MM.1S (cell line): ENCODE measurements at regions not wholly inside any gene's neighbourhood (a gene's known extent, or its start where the extent isn't known, plus 50 kb on each side); places are given as distances from the start of the nearest gene placed in this dataset.

Experiments
- DNase-seq: peaks from one replicate; pipeline ENCODE4 v3.0.0-alpha.2; 2015
- H2AFZ ChIP-seq: fragments of 300-600 bp; sonication (generic); 2 replicates; pipeline ENCODE4 v1.6.0; 2016; ENCODE audit warnings: antibody characterized with exemption, low read length
- H3F3A ChIP-seq: fragments of 300-600 bp; sonication (generic); 2 replicates; pipeline ENCODE4 v1.6.1; 2016; ENCODE audit warnings: mild to moderate bottlenecking, antibody characterized with exemption, low read length, moderate library complexity, mixed read lengths; ENCODE audit not compliant: insufficient read depth
- H3K27ac ChIP-seq: fragments of 300-600 bp; sonication (generic); 2 replicates; pipeline ENCODE4 v1.5.1; 2016; ENCODE audit warnings: mild to moderate bottlenecking, low read length
- H3K27me3 ChIP-seq: fragments of 300-600 bp; sonication (generic); replicated peaks from 2 replicates; pipeline ENCODE4 v1.6.0; 2016; ENCODE audit warnings: low read length; ENCODE audit not compliant: insufficient read depth
- H3K36me3 ChIP-seq: fragments of 300-600 bp; sonication (generic); replicated peaks from 2 replicates; pipeline ENCODE4 v1.6.1; 2016; ENCODE audit warnings: mild to moderate bottlenecking, low read length, mixed read lengths; ENCODE audit not compliant: insufficient read depth
- H3K4me1 ChIP-seq: fragments of 300-600 bp; sonication (generic); 2 replicates; pipeline ENCODE4 v1.6.1; 2016; ENCODE audit warnings: low read length, mixed read lengths
- H3K4me2 ChIP-seq: fragments of 300-600 bp; sonication (generic); 2 replicates; pipeline ENCODE4 v1.6.0; 2016; ENCODE audit warnings: low read depth, low read length
- H3K4me3 ChIP-seq: fragments of 300-600 bp; sonication (generic); 2 replicates; pipeline ENCODE4 v1.5.1; 2016; ENCODE audit warnings: low read length, mixed read lengths
- H3K79me2 ChIP-seq: fragments of 300-600 bp; sonication (generic); 2 replicates; pipeline ENCODE4 v1.6.1; 2016; ENCODE audit warnings: mixed run types, low read length, mixed read lengths
- H3K9ac ChIP-seq: fragments of 300-600 bp; sonication (generic); 2 replicates; pipeline ENCODE4 v1.6.1; 2016; ENCODE audit warnings: low read length, mixed read lengths
- H3K9me2 ChIP-seq: fragments of 300-600 bp; sonication (generic); replicated peaks from 2 replicates; pipeline ENCODE4 v1.6.1; 2016; ENCODE audit warnings: mild to moderate bottlenecking, low read length, mixed read lengths; ENCODE audit not compliant: insufficient read depth
- H3K9me3 ChIP-seq: fragments of 300-600 bp; sonication (generic); replicated peaks from 2 replicates; pipeline ENCODE4 v1.6.1; 2016; ENCODE audit warnings: mild to moderate bottlenecking, low read length, mixed read lengths; ENCODE audit not compliant: insufficient read depth
- H4K20me1 ChIP-seq: fragments of 300-600 bp; sonication (generic); 2 replicates; pipeline ENCODE4 v1.6.1; 2016; ENCODE audit warnings: mild to moderate bottlenecking, low read length, moderate library complexity, mixed read lengths; ENCODE audit not compliant: insufficient read depth
- EZH2 ChIP-seq: fragments of 300-600 bp; sonication (generic); optimal IDR thresholded peaks from 2 replicates; pipeline ENCODE3; 2017; ENCODE audit warnings: low read depth, mild to moderate bottlenecking, antibody characterized with exemption, low read length, mixed read lengths
- EZH2phosphoT487 ChIP-seq: fragments of 300-600 bp; sonication (generic); IDR thresholded peaks from 2 replicates; pipeline ENCODE4 v1.6.1; 2018; ENCODE audit warnings: antibody characterized with exemption, low read length
- TF ChIP-seq, protein P1 (sequence below): fragments of 300-600 bp; sonication (generic); IDR thresholded peaks from 2 replicates; pipeline ENCODE4 v1.5.1; 2016; ENCODE audit warnings: antibody characterized with exemption, low read length, mixed read lengths

DNA sequence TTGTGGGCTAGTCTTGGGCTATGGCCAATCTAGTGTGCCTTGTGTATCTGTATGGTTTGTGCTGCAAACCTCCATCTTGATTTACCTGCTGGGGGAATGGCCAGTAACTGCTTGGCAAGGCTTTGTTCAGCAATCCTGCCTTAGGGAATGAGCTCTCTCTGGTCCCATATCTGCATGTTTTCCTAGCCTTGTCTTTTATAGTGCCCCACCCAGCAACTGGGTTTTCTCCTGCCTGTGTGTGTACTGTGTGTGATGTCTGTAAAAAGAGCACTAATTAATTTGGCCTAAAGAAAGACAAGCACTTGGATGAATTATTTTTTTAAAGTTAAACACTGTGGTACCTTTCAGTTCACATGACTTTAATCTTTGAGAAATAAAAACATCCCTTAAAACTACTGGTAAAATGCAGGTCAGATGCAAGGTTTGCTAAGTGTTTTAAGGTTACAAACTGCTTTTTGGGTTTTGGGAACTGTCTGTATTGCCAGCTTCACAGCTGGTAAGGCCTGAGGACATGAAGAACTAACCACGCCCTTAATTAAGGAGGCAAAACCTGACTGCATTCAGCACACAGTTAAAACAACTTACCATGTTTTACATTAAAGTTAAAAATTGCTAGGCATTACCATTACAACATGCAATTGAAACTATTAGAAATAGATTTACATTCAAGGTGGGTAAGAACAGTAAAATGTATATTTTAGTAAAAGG, 1169.2 kb downstream of the OTOL1 start:
- no peaks in the 10 kb centered on the region for H3K9me3 ChIP-seq
- no peaks in the 10 kb centered on the region for H4K20me1 ChIP-seq
- H3K79me2 ChIP-seq: no peaks in the 10 kb centered on the region
- no peak overlapping the region for H3K4me3 ChIP-seq
- H3F3A ChIP-seq: no peaks in the 10 kb centered on the region
- no peak overlapping the region for H3K27ac ChIP-seq
- no peak overlapping the region for H2AFZ ChIP-seq
- TF ChIP-seq EZH2phosphoT487 (no peak), EZH2 (no peak)
- TF ChIP-seq, protein P1, sequence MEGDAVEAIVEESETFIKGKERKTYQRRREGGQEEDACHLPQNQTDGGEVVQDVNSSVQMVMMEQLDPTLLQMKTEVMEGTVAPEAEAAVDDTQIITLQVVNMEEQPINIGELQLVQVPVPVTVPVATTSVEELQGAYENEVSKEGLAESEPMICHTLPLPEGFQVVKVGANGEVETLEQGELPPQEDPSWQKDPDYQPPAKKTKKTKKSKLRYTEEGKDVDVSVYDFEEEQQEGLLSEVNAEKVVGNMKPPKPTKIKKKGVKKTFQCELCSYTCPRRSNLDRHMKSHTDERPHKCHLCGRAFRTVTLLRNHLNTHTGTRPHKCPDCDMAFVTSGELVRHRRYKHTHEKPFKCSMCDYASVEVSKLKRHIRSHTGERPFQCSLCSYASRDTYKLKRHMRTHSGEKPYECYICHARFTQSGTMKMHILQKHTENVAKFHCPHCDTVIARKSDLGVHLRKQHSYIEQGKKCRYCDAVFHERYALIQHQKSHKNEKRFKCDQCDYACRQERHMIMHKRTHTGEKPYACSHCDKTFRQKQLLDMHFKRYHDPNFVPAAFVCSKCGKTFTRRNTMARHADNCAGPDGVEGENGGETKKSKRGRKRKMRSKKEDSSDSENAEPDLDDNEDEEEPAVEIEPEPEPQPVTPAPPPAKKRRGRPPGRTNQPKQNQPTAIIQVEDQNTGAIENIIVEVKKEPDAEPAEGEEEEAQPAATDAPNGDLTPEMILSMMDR: no peak
- no peak overlapping the region for H3K9ac ChIP-seq
- H3K4me2 ChIP-seq: no peak overlapping the region
- no peaks in the 10 kb centered on the region for H3K27me3 ChIP-seq
- DNase-seq: no peak
- H3K4me1 ChIP-seq: no peaks in the 10 kb centered on the region
- H3K9me2 ChIP-seq: no peaks in the 10 kb centered on the region
- no peaks in the 10 kb centered on the region for H3K36me3 ChIP-seq

DNA sequence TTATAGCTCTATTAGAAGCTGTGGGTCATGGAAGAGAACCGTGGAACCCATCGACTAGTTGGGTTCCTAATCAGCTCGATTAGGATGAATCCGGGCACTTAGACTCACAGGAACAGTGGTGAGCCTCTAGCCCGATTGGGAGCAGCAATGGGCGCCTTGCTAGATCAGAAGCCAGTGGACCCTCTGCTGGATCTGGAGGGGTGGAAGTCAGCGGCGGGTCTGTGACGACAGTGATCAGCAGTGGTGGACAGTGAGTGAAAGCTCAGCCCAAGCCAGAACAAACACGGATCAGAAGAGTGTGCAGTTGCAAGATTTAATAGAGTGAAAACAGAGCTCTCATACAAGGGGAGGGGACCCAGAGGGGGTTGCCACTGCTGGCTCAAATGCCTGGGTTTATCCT, 1170.2 kb downstream of the OTOL1 start:
- H3K36me3 ChIP-seq: no peaks in the 10 kb centered on the region
- no peaks in the 10 kb centered on the region for H3K79me2 ChIP-seq
- no peak overlapping the region for H3K27ac ChIP-seq
- no peak overlapping the region for H3K4me3 ChIP-seq
- H3K9me2 ChIP-seq: no peaks in the 10 kb centered on the region
- H2AFZ ChIP-seq: no peak overlapping the region
- H4K20me1 ChIP-seq: no peaks in the 10 kb centered on the region
- H3F3A ChIP-seq: no peaks in the 10 kb centered on the region
- H3K9me3 ChIP-seq: no peaks in the 10 kb centered on the region
- H3K4me2 ChIP-seq: no peak overlapping the region
- TF ChIP-seq, protein P1: no peak
- TF ChIP-seq EZH2 (no peak), EZH2phosphoT487 (no peak)
- DNase-seq: no peak
- no peaks in the 10 kb centered on the region for H3K27me3 ChIP-seq
- H3K4me1 ChIP-seq: no peaks in the 10 kb centered on the region
- H3K9ac ChIP-seq: no peak overlapping the region

DNA sequence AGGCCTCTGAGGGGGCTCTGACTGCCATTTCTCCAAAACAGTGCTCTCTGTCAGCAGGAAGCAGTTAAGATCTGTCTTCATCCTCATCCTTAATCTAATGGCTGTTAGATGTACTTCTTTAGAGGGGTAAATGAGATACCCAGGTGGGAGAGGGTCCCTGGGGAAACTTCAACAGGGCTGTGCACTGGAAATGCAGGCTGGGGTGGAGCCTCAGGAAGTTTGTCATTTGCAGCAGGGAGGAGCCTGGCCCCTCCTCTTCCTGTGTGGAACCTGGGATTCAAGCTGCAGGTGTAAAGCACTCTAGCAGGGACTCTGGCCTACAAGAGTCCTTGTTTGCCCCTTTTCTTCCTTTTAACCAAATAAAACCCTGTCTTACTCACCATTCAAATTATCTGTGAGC, 1173.6 kb downstream of the OTOL1 start:
- no peak overlapping the region for H3K4me3 ChIP-seq
- no peaks in the 10 kb centered on the region for H3K36me3 ChIP-seq
- no peak for DNase-seq
- H3F3A ChIP-seq: no peaks in the 10 kb centered on the region
- no peaks in the 10 kb centered on the region for H3K9me3 ChIP-seq
- no peak overlapping the region for H3K9ac ChIP-seq
- TF ChIP-seq, protein P1: no peak
- TF ChIP-seq EZH2 (no peak), EZH2phosphoT487 (no peak)
- no peaks in the 10 kb centered on the region for H3K9me2 ChIP-seq
- H3K79me2 ChIP-seq: no peaks in the 10 kb centered on the region
- no peaks in the 10 kb centered on the region for H3K27me3 ChIP-seq
- no peak overlapping the region for H3K4me2 ChIP-seq
- no peaks in the 10 kb centered on the region for H4K20me1 ChIP-seq
- no peak overlapping the region for H3K27ac ChIP-seq
- H3K4me1 ChIP-seq: no peaks in the 10 kb centered on the region
- 0 out of 2 replicates have a peak overlapping the region, but pooled peaks have one; percentile 29 for H2AFZ ChIP-seq
